ENCODE measurements at regions not wholly inside any gene's neighbourhood (a gene's known extent, or its start where the extent isn't known, plus 50 kb on each side); places are given as distances from the start of the nearest gene placed in this dataset.

DNA sequence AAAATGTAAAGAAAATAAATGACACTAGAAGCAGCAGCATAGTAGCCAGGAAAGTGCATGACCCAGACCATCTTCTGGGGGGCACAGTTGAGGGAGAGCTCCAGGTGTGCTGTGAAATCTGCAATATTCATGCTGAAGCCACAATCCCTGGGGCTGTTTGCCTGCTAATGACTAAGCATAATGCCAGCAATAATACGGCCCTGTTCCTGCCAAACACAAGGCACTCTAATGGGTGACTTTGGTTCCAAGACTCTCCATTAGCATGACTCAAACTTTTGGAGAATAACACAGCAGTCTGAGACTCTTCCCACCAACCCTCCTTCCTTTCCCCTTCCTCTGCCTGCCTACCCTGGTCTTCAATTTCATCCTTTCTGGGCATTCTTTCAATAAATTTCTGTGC is 77.9 kb upstream of the DOCK10 start:
- no peak for TF ChIP-seq ZNF8 (CRISPR knock-in tag; IDR thresholded peaks at IDR 0.05)
- TF ChIP-seq, protein P1, sequence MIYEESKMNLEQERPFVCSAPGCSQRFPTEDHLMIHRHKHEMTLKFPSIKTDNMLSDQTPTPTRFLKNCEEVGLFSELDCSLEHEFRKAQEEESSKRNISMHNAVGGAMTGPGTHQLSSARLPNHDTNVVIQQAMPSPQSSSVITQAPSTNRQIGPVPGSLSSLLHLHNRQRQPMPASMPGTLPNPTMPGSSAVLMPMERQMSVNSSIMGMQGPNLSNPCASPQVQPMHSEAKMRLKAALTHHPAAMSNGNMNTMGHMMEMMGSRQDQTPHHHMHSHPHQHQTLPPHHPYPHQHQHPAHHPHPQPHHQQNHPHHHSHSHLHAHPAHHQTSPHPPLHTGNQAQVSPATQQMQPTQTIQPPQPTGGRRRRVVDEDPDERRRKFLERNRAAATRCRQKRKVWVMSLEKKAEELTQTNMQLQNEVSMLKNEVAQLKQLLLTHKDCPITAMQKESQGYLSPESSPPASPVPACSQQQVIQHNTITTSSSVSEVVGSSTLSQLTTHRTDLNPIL (CRISPR knock-in tag; IDR thresholded peaks at IDR 0.05; ENCODE audit: low read depth), result no peak
- TF ChIP-seq ZFP30 (CRISPR knock-in tag; IDR thresholded peaks at IDR 0.05), result no peak
- TF ChIP-seq GLIS3 (CRISPR knock-in tag; IDR thresholded peaks at IDR 0.05), result no peak
- TF ChIP-seq OSR1 (CRISPR knock-in tag; IDR thresholded peaks at IDR 0.05), result no peak
- TF ChIP-seq, protein P2, sequence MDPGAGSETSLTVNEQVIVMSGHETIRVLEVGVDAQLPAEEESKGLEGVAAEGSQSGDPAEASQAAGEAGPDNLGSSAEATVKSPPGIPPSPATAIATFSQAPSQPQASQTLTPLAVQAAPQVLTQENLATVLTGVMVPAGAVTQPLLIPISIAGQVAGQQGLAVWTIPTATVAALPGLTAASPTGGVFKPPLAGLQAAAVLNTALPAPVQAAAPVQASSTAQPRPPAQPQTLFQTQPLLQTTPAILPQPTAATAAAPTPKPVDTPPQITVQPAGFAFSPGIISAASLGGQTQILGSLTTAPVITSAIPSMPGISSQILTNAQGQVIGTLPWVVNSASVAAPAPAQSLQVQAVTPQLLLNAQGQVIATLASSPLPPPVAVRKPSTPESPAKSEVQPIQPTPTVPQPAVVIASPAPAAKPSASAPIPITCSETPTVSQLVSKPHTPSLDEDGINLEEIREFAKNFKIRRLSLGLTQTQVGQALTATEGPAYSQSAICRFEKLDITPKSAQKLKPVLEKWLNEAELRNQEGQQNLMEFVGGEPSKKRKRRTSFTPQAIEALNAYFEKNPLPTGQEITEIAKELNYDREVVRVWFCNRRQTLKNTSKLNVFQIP (CRISPR knock-in tag; IDR thresholded peaks at IDR 0.05; ENCODE audit: borderline replicate concordance, low read depth), result no peak
- no peak for TF ChIP-seq PPARA (CRISPR knock-in tag; IDR thresholded peaks at IDR 0.05; ENCODE audit: borderline replicate concordance)
